Mesenchymal stem cell (in vitro differentiated cells and primary cell): ENCODE measurements at regions not wholly inside any gene's neighbourhood (a gene's known extent, or its start where the extent isn't known, plus 50 kb on each side); places are given as distances from the start of the nearest gene placed in this dataset.

ENCODE experiments used
- DNase-seq: peaks from one replicate; pipeline ENCODE4 v3.0.0-alpha.2; 2013
- H2AFZ ChIP-seq: one replicate; pipeline ENCODE4 v1.6.1; 2013; ENCODE audit warnings: low read depth, mild to moderate bottlenecking, control low read depth, inconsistent platforms, low read length, moderate library complexity
- H2AK5ac ChIP-seq: 2 replicates; pipeline ENCODE4 v1.6.1; 2013; ENCODE audit warnings: low read length, moderate library complexity, mild to moderate bottlenecking, inconsistent platforms; ENCODE audit not compliant: severe bottlenecking
- H2BK120ac ChIP-seq: one replicate; pipeline ENCODE4 v1.6.1; 2013; ENCODE audit warnings: low read depth, mild to moderate bottlenecking, inconsistent platforms, low read length, moderate library complexity
- H2BK12ac ChIP-seq, 2 experiments: one replicate each; pipeline ENCODE4 v1.6.1; 2013; ENCODE audit warnings: inconsistent platforms in 2 of 2, low read length in 2 of 2, mild to moderate bottlenecking in 2 of 2, moderate library complexity in 2 of 2, control low read depth in 1 of 2
- H2BK15ac ChIP-seq: one replicate; pipeline ENCODE4 v1.6.1; 2013; ENCODE audit warnings: mild to moderate bottlenecking, low read depth, inconsistent platforms; ENCODE audit not compliant: poor library complexity, severe bottlenecking
- H2BK5ac ChIP-seq: 2 replicates; pipeline ENCODE4 v1.6.1; 2013; ENCODE audit warnings: low read depth, mild to moderate bottlenecking, low read length, control low read depth, inconsistent platforms; ENCODE audit not compliant: poor library complexity, severe bottlenecking
- H3K14ac ChIP-seq, 2 experiments: one replicate each; pipeline ENCODE4 v1.6.1; 2013; ENCODE audit warnings: inconsistent platforms in 2 of 2, low read length in 2 of 2, control low read depth in 1 of 2, mild to moderate bottlenecking in 1 of 2, moderate library complexity in 1 of 2
- H3K18ac ChIP-seq, 2 experiments: one replicate each; pipeline ENCODE4 v1.6.1; 2013; ENCODE audit warnings: inconsistent platforms in 2 of 2, low read length in 2 of 2, control low read depth in 1 of 2, low read depth in 1 of 2, mild to moderate bottlenecking in 1 of 2
- H3K23ac ChIP-seq, 2 experiments: one replicate each; pipeline ENCODE4 v1.6.1; 2013; ENCODE audit warnings: inconsistent platforms in 2 of 2, low read length in 2 of 2, mild to moderate bottlenecking in 2 of 2, moderate library complexity in 2 of 2, control low read depth in 1 of 2
- H3K27ac ChIP-seq: 2 replicates; pipeline ENCODE4 v1.5.1; 2013; ENCODE audit warnings: mild to moderate bottlenecking, moderate library complexity, low read length, control low read depth, inconsistent platforms; ENCODE audit not compliant: poor library complexity, severe bottlenecking
- H3K27me3 ChIP-seq, 2 experiments: 2 replicates each; pipeline versions ENCODE4 v1.6.1 to v1.7.0; 2013; ENCODE audit warnings: low read length in 2 of 2, mild to moderate bottlenecking in 2 of 2, moderate library complexity in 2 of 2, control low read depth in 1 of 2, inconsistent platforms in 1 of 2; ENCODE audit not compliant: control insufficient read depth in 1 of 2, insufficient read depth in 1 of 2
- H3K36me3 ChIP-seq, 2 experiments: 2 replicates each; pipeline versions ENCODE4 v1.6.1 to v1.7.0; 2013; ENCODE audit warnings: low read length in 2 of 2, control low read depth in 1 of 2, inconsistent platforms in 1 of 2, low read depth in 1 of 2, mild to moderate bottlenecking in 1 of 2; ENCODE audit not compliant: insufficient read depth in 2 of 2, control insufficient read depth in 1 of 2
- H3K4ac ChIP-seq, 2 experiments: one replicate each; pipeline ENCODE4 v1.6.1; 2013; ENCODE audit warnings: inconsistent platforms in 2 of 2, low read length in 2 of 2, mild to moderate bottlenecking in 2 of 2, moderate library complexity in 2 of 2, control low read depth in 1 of 2, low read depth in 1 of 2
- H3K4me1 ChIP-seq: 2 replicates; pipeline ENCODE4 v1.6.1; 2013; ENCODE audit warnings: low read depth, low read length, control low read depth; ENCODE audit not compliant: control insufficient read depth, insufficient read depth
- H3K4me2 ChIP-seq: 2 replicates; pipeline ENCODE4 v1.6.1; 2013; ENCODE audit warnings: low read length, mild to moderate bottlenecking, inconsistent platforms; ENCODE audit not compliant: poor library complexity, severe bottlenecking
- H3K4me3 ChIP-seq, 2 experiments: 2 replicates each; pipeline versions ENCODE4 v1.5.1 to v1.7.0; 2013; ENCODE audit warnings: low read length in 2 of 2, mild to moderate bottlenecking in 2 of 2, control low read depth in 1 of 2, low read depth in 1 of 2; ENCODE audit not compliant: insufficient read depth in 1 of 2
- H3K79me1 ChIP-seq: replicated peaks from 2 replicates; pipeline ENCODE4 v1.6.1; 2013; ENCODE audit warnings: mild to moderate bottlenecking, control low read depth, low read length, inconsistent platforms; ENCODE audit not compliant: poor library complexity, severe bottlenecking
- H3K9ac ChIP-seq: 2 replicates; pipeline ENCODE4 v1.7.0; 2013; ENCODE audit warnings: mild to moderate bottlenecking, low read length, moderate library complexity
- H3K9me3 ChIP-seq: 2 replicates; pipeline ENCODE4 v1.7.0; 2013; ENCODE audit warnings: mild to moderate bottlenecking, low read length; ENCODE audit not compliant: control insufficient read depth
- H4K8ac ChIP-seq: one replicate; pipeline ENCODE4 v1.6.1; 2013; ENCODE audit warnings: inconsistent platforms, mild to moderate bottlenecking, low read length, moderate library complexity
- H4K91ac ChIP-seq: one replicate; pipeline ENCODE4 v1.6.1; 2013; ENCODE audit warnings: mild to moderate bottlenecking, low read length, inconsistent platforms
- WGBS: methylation state at CpG from one replicate; pipeline ENCODE4 v1.1.7; 2013; ENCODE audit warnings: mixed read lengths; 5-methylcytosine and 5-hydroxymethylcytosine counted together

- no peak overlapping the region for H3K4ac ChIP-seq
- no peak overlapping the region for H3K14ac ChIP-seq
- H3K79me1 ChIP-seq: no peaks in the 10 kb centered on the region
- H3K4me3 ChIP-seq: no peak overlapping the region
- no peak overlapping the region for H4K8ac ChIP-seq
- H2BK120ac ChIP-seq: no peak overlapping the region
- H3K9me3 ChIP-seq: peaks cover 26% of the 10 kb centered on the region
- no peak overlapping the region for H3K27ac ChIP-seq
- WGBS: no CpG with 5 or more reads among the region's 3 CpGs
- H2AFZ ChIP-seq: no peak overlapping the region
- H3K27me3 ChIP-seq: no peaks in the 10 kb centered on the region
- H2BK12ac ChIP-seq: no peak overlapping the region
- H3K4me1 ChIP-seq: no peaks in the 10 kb centered on the region
- H2BK5ac ChIP-seq: no peak overlapping the region
- H2AK5ac ChIP-seq: no peak overlapping the region
- DNase-seq: no peak
- no peaks in the 10 kb centered on the region for H3K36me3 ChIP-seq
- H3K4me2 ChIP-seq: no peak overlapping the region
- no peak overlapping the region for H4K91ac ChIP-seq
- no peak overlapping the region for H3K23ac ChIP-seq
- H3K18ac ChIP-seq: no peak overlapping the region
- no peak overlapping the region for H2BK15ac ChIP-seq
- no peak overlapping the region for H3K9ac ChIP-seq
Measured at GRCh38 chr2:103552775-103553174, 790.9 kb downstream of the TMEM182 start.

GRCh38 chr2:103594823-103595222, 833.0 kb downstream of the TMEM182 start:
- Histone ChIP-seq H2AK5ac (no peak overlapping the region), H3K9ac (no peak overlapping the region), H4K91ac (no peak overlapping the region), H2AFZ (no peak overlapping the region), H2BK120ac (no peak overlapping the region), H3K27me3 (no peaks in the 10 kb centered on the region), H4K8ac (no peak overlapping the region), H3K4me3 (no peak overlapping the region), H3K4ac (no peak overlapping the region), H3K23ac (no peak overlapping the region), H3K4me2 (no peak overlapping the region), H3K36me3 (no peaks in the 10 kb centered on the region), H2BK15ac (no peak overlapping the region), H3K9me3 (peaks cover 61% of the 10 kb centered on the region), H2BK12ac (no peak overlapping the region), H3K4me1 (no peaks in the 10 kb centered on the region), H3K18ac (no peak overlapping the region), H3K79me1 (no peaks in the 10 kb centered on the region), H3K14ac (no peak overlapping the region), H2BK5ac (no peak overlapping the region), H3K27ac (no peak overlapping the region)
- WGBS: 62% methylated on average over 3 of the region's 3 CpGs
- DNase-seq: no peak

- 66% methylated on average over 5 of the region's 7 CpGs for WGBS
- H2BK12ac ChIP-seq: no peak overlapping the region
Measured at GRCh38 chr2:103605071-103605780, 843.4 kb downstream of the TMEM182 start.

GRCh38 chr2:103615611-103616105, 853.8 kb downstream of the TMEM182 start:
- Histone ChIP-seq H4K91ac (no peak overlapping the region), H2BK15ac (no peak overlapping the region), H2BK120ac (no peak overlapping the region), H3K36me3 (no peaks in the 10 kb centered on the region), H2BK12ac (no peak overlapping the region), H3K9me3 (peaks cover 42% of the 10 kb centered on the region), H2AFZ (no peak overlapping the region), H4K8ac (no peak overlapping the region), H3K79me1 (no peaks in the 10 kb centered on the region), H3K4me2 (no peak overlapping the region), H3K4me3 (no peak overlapping the region), H3K27ac (no peak overlapping the region), H3K4ac (no peak overlapping the region), H3K4me1 (no peaks in the 10 kb centered on the region), H3K9ac (no peak overlapping the region), H3K14ac (no peak overlapping the region), H3K18ac (no peak overlapping the region), H2AK5ac (no peak overlapping the region), H3K27me3 (no peaks in the 10 kb centered on the region), H2BK5ac (no peak overlapping the region), H3K23ac (no peak overlapping the region)
- WGBS: 71% methylated on average over 5 of the region's 5 CpGs
- DNase-seq: no peak

More at GRCh38 chr2:103605071-103605780, 843.4 kb downstream of the TMEM182 start:
- no peaks in the 10 kb centered on the region for H3K36me3 ChIP-seq
- H4K8ac ChIP-seq: no peak overlapping the region
- no peak overlapping the region for H4K91ac ChIP-seq
- no peak overlapping the region for H2AK5ac ChIP-seq
- H2BK120ac ChIP-seq: no peak overlapping the region
- no peak for DNase-seq
- no peak overlapping the region for H3K4ac ChIP-seq
- H3K27ac ChIP-seq: no peak overlapping the region
- no peak overlapping the region for H2BK5ac ChIP-seq
- H3K79me1 ChIP-seq: no peaks in the 10 kb centered on the region
- H3K4me3 ChIP-seq: no peak overlapping the region
- no peak overlapping the region for H3K23ac ChIP-seq
- H3K9me3 ChIP-seq: peaks cover 27% of the 10 kb centered on the region
- H3K18ac ChIP-seq: no peak overlapping the region
- no peaks in the 10 kb centered on the region for H3K4me1 ChIP-seq
- no peaks in the 10 kb centered on the region for H3K27me3 ChIP-seq
- H3K9ac ChIP-seq: no peak overlapping the region
- H2AFZ ChIP-seq: no peak overlapping the region
- no peak overlapping the region for H3K4me2 ChIP-seq
- H2BK15ac ChIP-seq: no peak overlapping the region
- H3K14ac ChIP-seq: no peak overlapping the region
